MCF 10A (cell line): ENCODE measurements at regions not wholly inside any gene's neighbourhood (a gene's known extent, or its start where the extent isn't known, plus 50 kb on each side); places are given as distances from the start of the nearest gene placed in this dataset.

ENCODE experiments used
- BruUV-seq: library from RNA; stranded (reverse); fragments of 400-500 nt; replicated peaks from 2 replicates; lab custom pipeline; 2021; lab: Mats Ljungman, UMichigan
- CTCF ChIA-PET: fragments of 300-600 bp; sonication (Branson Sonifier 250); formaldehyde crosslinking; extraction: SDS; loops from one replicate; lab custom pipeline; 2021; ENCODE audit warnings: antibody characterized with exemption, inconsistent platforms; lab: Yijun Ruan, JAX
- POLR2A ChIA-PET: fragments of 300-600, 350-650 bp; sonication (Branson Sonifier 250); formaldehyde crosslinking; extraction: SDS; loops from one replicate; lab custom pipeline; 2020; ENCODE audit warnings: antibody characterized with exemption, inconsistent platforms; lab: Yijun Ruan, JAX
- DNase-seq: peaks from one replicate; pipeline ENCODE4 v3.0.0-alpha.2; 2018; ENCODE audit not compliant: unreplicated experiment
- H3K27ac Mint-ChIP-seq: one replicate; pipeline ENCODE4 v1.8.0; 2022; ENCODE audit warnings: mild to moderate bottlenecking, low read depth, mixed read lengths; ENCODE audit not compliant: unreplicated experiment
- H3K27me3 Mint-ChIP-seq: one replicate; pipeline ENCODE4 v1.8.0; 2022; ENCODE audit warnings: mixed read lengths; ENCODE audit not compliant: insufficient read depth, unreplicated experiment
- H3K36me3 Mint-ChIP-seq: one replicate; pipeline ENCODE4 v1.8.0; 2022; ENCODE audit warnings: mild to moderate bottlenecking, moderate library complexity, mixed read lengths; ENCODE audit not compliant: insufficient read depth, unreplicated experiment
- H3K4me1 Mint-ChIP-seq: one replicate; pipeline ENCODE4 v1.8.0; 2022; ENCODE audit warnings: mixed read lengths; ENCODE audit not compliant: insufficient read depth, unreplicated experiment
- H3K4me3 Mint-ChIP-seq: one replicate; pipeline ENCODE4 v1.8.0; 2022; ENCODE audit warnings: mild to moderate bottlenecking, moderate library complexity, mixed read lengths; ENCODE audit not compliant: unreplicated experiment
- H3K9me3 Mint-ChIP-seq: one replicate; pipeline ENCODE4 v1.8.0; 2022; ENCODE audit warnings: mixed read lengths; ENCODE audit not compliant: unreplicated experiment
- intact Hi-C: fragments of 100-400 bp; cut with micrococcal nuclease; formaldehyde crosslinking; loops from 2 replicates; pipeline ENCODE4 v1.14.1; 2022
- TF ChIP-seq, protein P1 (sequence below): fragments of 200-600 bp; IDR thresholded peaks from one replicate; pipeline ENCODE4 v1.8.0; 2022; ENCODE audit warnings: antibody characterized with exemption, mild to moderate bottlenecking; ENCODE audit not compliant: unreplicated experiment

DNA sequence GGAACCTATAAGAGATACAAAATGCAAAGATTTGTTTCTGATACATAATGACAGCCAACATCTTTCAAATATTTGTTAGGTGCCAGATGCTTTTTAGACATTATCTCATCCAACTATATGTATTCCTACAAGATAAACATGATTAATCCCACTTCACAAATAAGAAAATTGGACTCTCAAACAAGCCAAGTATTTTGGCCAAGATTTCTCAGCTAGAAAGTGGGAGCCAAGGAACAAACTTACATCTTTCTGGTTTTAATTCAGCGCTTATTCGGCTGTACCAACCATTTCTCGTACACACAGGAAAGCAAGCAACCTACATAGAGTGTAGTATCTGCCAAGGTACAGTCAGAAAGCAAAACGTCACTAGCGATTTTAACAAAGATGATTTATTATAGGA is 85.7 kb upstream of the SERP2 start:
- Mint-ChIP-seq H3K4me1 (no peaks in the 10 kb centered on the region), H3K36me3 (peaks cover 6% of the 10 kb centered on the region), H3K4me3 (no peak overlapping the region), H3K27ac (no peak overlapping the region), H3K27me3 (no peaks in the 10 kb centered on the region), H3K9me3 (no peaks in the 10 kb centered on the region)
- intact Hi-C loops: no loop called here
- CTCF ChIA-PET: no interaction called here
- no TSS peak for BruUV-seq
- no peak for DNase-seq
- TF ChIP-seq, protein P1, sequence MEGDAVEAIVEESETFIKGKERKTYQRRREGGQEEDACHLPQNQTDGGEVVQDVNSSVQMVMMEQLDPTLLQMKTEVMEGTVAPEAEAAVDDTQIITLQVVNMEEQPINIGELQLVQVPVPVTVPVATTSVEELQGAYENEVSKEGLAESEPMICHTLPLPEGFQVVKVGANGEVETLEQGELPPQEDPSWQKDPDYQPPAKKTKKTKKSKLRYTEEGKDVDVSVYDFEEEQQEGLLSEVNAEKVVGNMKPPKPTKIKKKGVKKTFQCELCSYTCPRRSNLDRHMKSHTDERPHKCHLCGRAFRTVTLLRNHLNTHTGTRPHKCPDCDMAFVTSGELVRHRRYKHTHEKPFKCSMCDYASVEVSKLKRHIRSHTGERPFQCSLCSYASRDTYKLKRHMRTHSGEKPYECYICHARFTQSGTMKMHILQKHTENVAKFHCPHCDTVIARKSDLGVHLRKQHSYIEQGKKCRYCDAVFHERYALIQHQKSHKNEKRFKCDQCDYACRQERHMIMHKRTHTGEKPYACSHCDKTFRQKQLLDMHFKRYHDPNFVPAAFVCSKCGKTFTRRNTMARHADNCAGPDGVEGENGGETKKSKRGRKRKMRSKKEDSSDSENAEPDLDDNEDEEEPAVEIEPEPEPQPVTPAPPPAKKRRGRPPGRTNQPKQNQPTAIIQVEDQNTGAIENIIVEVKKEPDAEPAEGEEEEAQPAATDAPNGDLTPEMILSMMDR: no peak
- POLR2A ChIA-PET: no interaction called here

- DNase-seq: no peak
- peaks cover 16% of the 10 kb centered on the region for H3K36me3 Mint-ChIP-seq
- H3K9me3 Mint-ChIP-seq: no peaks in the 10 kb centered on the region
- CTCF ChIA-PET: interaction anchor here (1.5 kb wide), 1 partner anchor 12 kb away, joined by 4 read pairs; no protein-coding TSS in a partner anchor
- H3K27me3 Mint-ChIP-seq: no peaks in the 10 kb centered on the region
- H3K27ac Mint-ChIP-seq: no peak overlapping the region
- TF ChIP-seq, protein P1: no peak
- no TSS peak for BruUV-seq
- no peak overlapping the region for H3K4me3 Mint-ChIP-seq
- intact Hi-C loops: no loop called here
- peaks cover 20% of the 10 kb centered on the region for H3K4me1 Mint-ChIP-seq
- POLR2A ChIA-PET: interaction anchor here (0.5 to 1.2 kb wide), 5 partner anchors 9 to 141 kb away, joined by 3 to 4 read pairs (median 3); no protein-coding TSS in a partner anchor
These were observed 81.1 kb upstream of the SERP2 start for GRCh38 chr13:44292545-44292944.

GRCh38 chr13:44293374-44293773 is 80.2 kb upstream of the SERP2 start:
- intact Hi-C loops: no loop called here
- H3K27me3 Mint-ChIP-seq: no peaks in the 10 kb centered on the region
- TF ChIP-seq, protein P1: no peak
- no peak overlapping the region for H3K4me3 Mint-ChIP-seq
- peaks cover 16% of the 10 kb centered on the region for H3K36me3 Mint-ChIP-seq
- H3K9me3 Mint-ChIP-seq: no peaks in the 10 kb centered on the region
- POLR2A ChIA-PET: interaction anchor here (1.2 kb wide), 1 partner anchor 8 kb away, joined by 4 read pairs; no protein-coding TSS in a partner anchor
- no peak for DNase-seq
- no peak overlapping the region for H3K27ac Mint-ChIP-seq
- no TSS peak for BruUV-seq
- CTCF ChIA-PET: interaction anchor here (1.5 kb wide), 1 partner anchor 13 kb away, joined by 4 read pairs; no protein-coding TSS in a partner anchor
- peaks cover 24% of the 10 kb centered on the region for H3K4me1 Mint-ChIP-seq

DNA sequence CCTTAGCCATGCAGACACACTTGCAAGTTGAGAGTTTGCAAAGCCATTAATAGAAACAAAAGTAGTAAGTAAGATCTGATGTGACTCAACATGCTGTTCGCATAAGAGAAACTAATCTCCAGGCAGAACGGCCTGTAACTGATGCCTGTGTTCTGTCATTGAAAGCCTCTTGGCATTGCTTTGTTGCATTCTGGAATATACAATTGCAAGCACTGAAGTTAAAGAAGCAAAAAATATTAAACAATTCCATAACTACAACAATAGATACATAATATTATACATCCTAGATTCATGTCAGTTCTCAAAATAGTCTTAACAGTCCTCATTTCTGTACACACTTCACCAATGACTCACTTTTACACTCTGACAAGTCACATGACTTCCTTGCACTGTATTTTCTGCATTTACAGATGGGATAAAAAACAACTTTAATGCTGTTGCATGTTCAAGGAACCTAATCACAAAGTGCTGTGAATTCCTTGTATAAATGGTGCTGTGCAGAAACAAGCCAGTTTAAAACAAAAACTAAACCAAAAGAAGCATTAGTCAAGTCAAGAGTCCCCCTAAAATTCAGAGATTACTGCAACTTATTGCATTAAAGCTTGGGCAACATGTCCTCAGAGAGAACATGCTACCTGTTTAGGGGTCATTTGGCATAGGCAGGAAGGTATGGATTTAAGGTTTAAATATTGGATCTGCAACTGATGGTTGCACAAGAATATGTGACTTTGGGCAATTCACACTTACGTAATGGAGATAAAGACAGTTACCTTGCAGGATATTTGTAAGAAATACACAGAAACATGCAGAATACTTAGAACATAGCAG is 79.5 kb upstream of the SERP2 start:
- Mint-ChIP-seq H3K27me3 (no peaks in the 10 kb centered on the region), H3K4me3 (no peak overlapping the region), H3K27ac (no peak overlapping the region), H3K9me3 (no peaks in the 10 kb centered on the region), H3K36me3 (peaks cover 16% of the 10 kb centered on the region), H3K4me1 (peaks cover 30% of the 10 kb centered on the region)
- intact Hi-C loops: no loop called here
- BruUV-seq: no TSS peak
- ChIA-PET POLR2A (interaction anchor here (0.7 to 2.5 kb wide), 4 partner anchors 16 to 142 kb away, joined by 4 to 8 read pairs (median 6); no protein-coding TSS in a partner anchor), CTCF (interaction anchor here (0.8 to 1.0 kb wide), 2 partner anchors 26 to 135 kb away, joined by 3 read pairs; no protein-coding TSS in a partner anchor)
- DNase-seq: peak; percentile 36
- TF ChIP-seq, protein P1: no peak
